Vagina (tissue), 2 donors: ENCODE measurements at regions not wholly inside any gene's neighbourhood (a gene's known extent, or its start where the extent isn't known, plus 50 kb on each side); places are given as distances from the start of the nearest gene placed in this dataset.

Source experiments
- POLR2AphosphoS5 ChIP-seq, 2 donors: sonication (generic); formaldehyde crosslinking; IDR thresholded peaks; one replicate each; pipeline ENCODE4 v1.9.0; 2017; ENCODE audit warnings: antibody characterized with exemption in 2 of 2, mild to moderate bottlenecking in 2 of 2, low read depth in 1 of 2; ENCODE audit not compliant: insufficient read depth in 1 of 2
- TF ChIP-seq, protein P1 (sequence below), 3 experiments: fragments of 450-650 bp in 2 of 3; fragments of 200-600 bp in 1 of 3; sonication (generic) in 1 of 3; IDR thresholded peaks; one replicate each; pipeline ENCODE4 v1.5.1; 2017 to 2019; ENCODE audit warnings: antibody characterized with exemption in 3 of 3, mild to moderate bottlenecking in 2 of 3, moderate library complexity in 2 of 3

DNA sequence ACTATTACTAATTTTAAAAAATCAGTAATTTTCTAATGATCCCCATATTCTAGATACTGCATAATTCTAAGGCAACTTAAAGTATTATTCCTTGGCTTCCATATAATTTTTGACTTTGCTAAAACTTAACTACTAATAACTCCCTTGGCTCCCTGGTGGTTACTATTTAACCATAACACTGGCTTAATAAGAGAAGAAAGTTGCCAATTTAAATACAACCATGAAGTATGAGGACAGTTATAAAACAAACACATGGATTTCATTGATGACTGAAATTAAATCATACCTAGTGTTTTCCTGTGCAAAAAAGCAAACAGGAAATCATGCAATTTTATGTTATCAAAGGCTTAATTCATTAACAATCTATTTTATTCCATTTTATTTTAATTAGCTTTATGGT, 1073.9 kb downstream of the GRM8 start:
- TF ChIP-seq, protein P1, sequence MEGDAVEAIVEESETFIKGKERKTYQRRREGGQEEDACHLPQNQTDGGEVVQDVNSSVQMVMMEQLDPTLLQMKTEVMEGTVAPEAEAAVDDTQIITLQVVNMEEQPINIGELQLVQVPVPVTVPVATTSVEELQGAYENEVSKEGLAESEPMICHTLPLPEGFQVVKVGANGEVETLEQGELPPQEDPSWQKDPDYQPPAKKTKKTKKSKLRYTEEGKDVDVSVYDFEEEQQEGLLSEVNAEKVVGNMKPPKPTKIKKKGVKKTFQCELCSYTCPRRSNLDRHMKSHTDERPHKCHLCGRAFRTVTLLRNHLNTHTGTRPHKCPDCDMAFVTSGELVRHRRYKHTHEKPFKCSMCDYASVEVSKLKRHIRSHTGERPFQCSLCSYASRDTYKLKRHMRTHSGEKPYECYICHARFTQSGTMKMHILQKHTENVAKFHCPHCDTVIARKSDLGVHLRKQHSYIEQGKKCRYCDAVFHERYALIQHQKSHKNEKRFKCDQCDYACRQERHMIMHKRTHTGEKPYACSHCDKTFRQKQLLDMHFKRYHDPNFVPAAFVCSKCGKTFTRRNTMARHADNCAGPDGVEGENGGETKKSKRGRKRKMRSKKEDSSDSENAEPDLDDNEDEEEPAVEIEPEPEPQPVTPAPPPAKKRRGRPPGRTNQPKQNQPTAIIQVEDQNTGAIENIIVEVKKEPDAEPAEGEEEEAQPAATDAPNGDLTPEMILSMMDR (IDR thresholded peaks at IDR 0.05) = no peak
- TF ChIP-seq POLR2AphosphoS5 (IDR thresholded peaks at IDR 0.05; ENCODE audit: insufficient read depth in 1 of 2, low read depth in 1 of 2) = no peak
